Ishikawa (cell line): ENCODE measurements at regions not wholly inside any gene's neighbourhood (a gene's known extent, or its start where the extent isn't known, plus 50 kb on each side); places are given as distances from the start of the nearest gene placed in this dataset.

Experiments
- CEBPB ChIP-seq: IDR thresholded peaks from 2 replicates; pipeline ENCODE4 v1.6.1; 2012
- CREB1 ChIP-seq: IDR thresholded peaks from 2 replicates; pipeline ENCODE4 v1.6.1; 2012; ENCODE audit warnings: low read depth
- EGR1 ChIP-seq: IDR thresholded peaks from 2 replicates; pipeline ENCODE4 v1.6.1; 2012
- EP300 ChIP-seq: IDR thresholded peaks from 2 replicates; pipeline ENCODE4 v1.6.1; 2012; ENCODE audit warnings: borderline replicate concordance
- FOXM1 ChIP-seq: IDR thresholded peaks from 2 replicates; pipeline ENCODE4 v1.6.1; 2012; ENCODE audit warnings: low read depth, borderline replicate concordance
- NFIC ChIP-seq: IDR thresholded peaks from 2 replicates; pipeline ENCODE4 v1.6.1; 2012
- RAD21 ChIP-seq: IDR thresholded peaks from 2 replicates; pipeline ENCODE4 v1.6.1; 2012; ENCODE audit warnings: low read depth
- TAF1 ChIP-seq: IDR thresholded peaks from 2 replicates; pipeline ENCODE4 v1.6.1; 2012; ENCODE audit warnings: low read depth, mild to moderate bottlenecking
- TCF12 ChIP-seq: IDR thresholded peaks from 2 replicates; pipeline ENCODE4 v1.6.1; 2012; ENCODE audit warnings: low read depth
- TEAD4 ChIP-seq: IDR thresholded peaks from 2 replicates; pipeline ENCODE4 v1.6.1; 2012
- YY1 ChIP-seq: IDR thresholded peaks from 2 replicates; pipeline ENCODE4 v1.6.1; 2012; ENCODE audit warnings: low read depth
- ZBTB7A ChIP-seq: IDR thresholded peaks from 2 replicates; pipeline ENCODE4 v1.6.1; 2012; ENCODE audit warnings: low read depth
- TF ChIP-seq, protein P1 (sequence below): IDR thresholded peaks from 2 replicates; pipeline ENCODE4 v1.6.1; 2012
- TF ChIP-seq, protein P2 (sequence below): IDR thresholded peaks from 2 replicates; pipeline ENCODE4 v1.6.1; 2012; ENCODE audit warnings: low read depth, mild to moderate bottlenecking
- TF ChIP-seq, protein P3 (sequence below): IDR thresholded peaks from 2 replicates; pipeline ENCODE4 v1.6.1; 2012

DNA sequence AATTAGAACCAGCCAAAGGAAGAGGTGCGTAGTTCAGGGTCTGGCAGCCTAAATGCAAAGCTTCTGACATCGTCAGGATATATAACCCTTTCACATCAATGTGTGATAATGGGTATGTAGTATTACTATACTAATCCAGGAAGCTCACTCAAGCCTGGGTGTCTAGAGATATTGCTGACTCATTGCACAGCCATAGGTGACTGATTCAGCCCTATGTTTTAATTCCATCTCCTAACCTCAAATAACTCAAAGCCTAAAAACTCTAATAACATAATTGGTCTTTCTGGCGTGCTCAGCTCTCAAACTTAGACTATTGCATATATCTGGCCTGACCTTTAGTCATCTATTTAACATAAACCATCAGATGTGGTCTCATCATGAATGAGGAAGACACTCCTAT is 658.4 kb downstream of the TBC1D32 start:
- TF ChIP-seq EGR1 (no peak), RAD21 (no peak), ZBTB7A (no peak), EP300 (no peak), YY1 (no peak), CREB1 (no peak), TAF1 (no peak)
- TF ChIP-seq, protein P1, sequence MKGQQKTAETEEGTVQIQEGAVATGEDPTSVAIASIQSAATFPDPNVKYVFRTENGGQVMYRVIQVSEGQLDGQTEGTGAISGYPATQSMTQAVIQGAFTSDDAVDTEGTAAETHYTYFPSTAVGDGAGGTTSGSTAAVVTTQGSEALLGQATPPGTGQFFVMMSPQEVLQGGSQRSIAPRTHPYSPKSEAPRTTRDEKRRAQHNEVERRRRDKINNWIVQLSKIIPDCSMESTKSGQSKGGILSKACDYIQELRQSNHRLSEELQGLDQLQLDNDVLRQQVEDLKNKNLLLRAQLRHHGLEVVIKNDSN: no peak
- TF ChIP-seq, protein P2, sequence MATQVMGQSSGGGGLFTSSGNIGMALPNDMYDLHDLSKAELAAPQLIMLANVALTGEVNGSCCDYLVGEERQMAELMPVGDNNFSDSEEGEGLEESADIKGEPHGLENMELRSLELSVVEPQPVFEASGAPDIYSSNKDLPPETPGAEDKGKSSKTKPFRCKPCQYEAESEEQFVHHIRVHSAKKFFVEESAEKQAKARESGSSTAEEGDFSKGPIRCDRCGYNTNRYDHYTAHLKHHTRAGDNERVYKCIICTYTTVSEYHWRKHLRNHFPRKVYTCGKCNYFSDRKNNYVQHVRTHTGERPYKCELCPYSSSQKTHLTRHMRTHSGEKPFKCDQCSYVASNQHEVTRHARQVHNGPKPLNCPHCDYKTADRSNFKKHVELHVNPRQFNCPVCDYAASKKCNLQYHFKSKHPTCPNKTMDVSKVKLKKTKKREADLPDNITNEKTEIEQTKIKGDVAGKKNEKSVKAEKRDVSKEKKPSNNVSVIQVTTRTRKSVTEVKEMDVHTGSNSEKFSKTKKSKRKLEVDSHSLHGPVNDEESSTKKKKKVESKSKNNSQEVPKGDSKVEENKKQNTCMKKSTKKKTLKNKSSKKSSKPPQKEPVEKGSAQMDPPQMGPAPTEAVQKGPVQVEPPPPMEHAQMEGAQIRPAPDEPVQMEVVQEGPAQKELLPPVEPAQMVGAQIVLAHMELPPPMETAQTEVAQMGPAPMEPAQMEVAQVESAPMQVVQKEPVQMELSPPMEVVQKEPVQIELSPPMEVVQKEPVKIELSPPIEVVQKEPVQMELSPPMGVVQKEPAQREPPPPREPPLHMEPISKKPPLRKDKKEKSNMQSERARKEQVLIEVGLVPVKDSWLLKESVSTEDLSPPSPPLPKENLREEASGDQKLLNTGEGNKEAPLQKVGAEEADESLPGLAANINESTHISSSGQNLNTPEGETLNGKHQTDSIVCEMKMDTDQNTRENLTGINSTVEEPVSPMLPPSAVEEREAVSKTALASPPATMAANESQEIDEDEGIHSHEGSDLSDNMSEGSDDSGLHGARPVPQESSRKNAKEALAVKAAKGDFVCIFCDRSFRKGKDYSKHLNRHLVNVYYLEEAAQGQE: no peak

DNA sequence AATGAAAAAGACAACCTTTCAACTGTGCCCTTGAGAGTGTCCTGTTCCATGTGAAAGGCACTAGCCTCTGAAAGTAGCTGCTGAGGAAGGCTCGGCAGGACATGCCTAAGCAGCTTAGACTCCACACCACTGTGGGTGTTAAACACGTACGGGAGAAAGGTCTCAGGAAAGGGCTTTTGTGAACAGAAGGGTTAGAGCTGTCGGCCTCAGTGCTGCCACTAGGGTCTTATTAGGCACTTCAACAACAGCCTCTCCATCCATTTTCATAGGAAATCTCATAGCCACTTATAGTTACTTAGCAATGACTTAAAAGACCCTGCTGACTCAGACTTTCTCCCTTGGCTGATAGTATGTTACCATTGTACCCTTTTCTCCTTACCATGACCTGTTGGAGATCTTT is 662.8 kb downstream of the TBC1D32 start:
- TF ChIP-seq TCF12 (no peak), CEBPB (no peak), ZBTB7A (no peak), EGR1 (no peak), RAD21 (no peak), TAF1 (no peak), TEAD4 (no peak), YY1 (no peak), NFIC (no peak), CREB1 (no peak), FOXM1 (no peak), EP300 (no peak)
- TF ChIP-seq, protein P1: no peak
- TF ChIP-seq, protein P2: no peak
- TF ChIP-seq, protein P3, sequence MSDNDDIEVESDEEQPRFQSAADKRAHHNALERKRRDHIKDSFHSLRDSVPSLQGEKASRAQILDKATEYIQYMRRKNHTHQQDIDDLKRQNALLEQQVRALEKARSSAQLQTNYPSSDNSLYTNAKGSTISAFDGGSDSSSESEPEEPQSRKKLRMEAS: no peak

DNA sequence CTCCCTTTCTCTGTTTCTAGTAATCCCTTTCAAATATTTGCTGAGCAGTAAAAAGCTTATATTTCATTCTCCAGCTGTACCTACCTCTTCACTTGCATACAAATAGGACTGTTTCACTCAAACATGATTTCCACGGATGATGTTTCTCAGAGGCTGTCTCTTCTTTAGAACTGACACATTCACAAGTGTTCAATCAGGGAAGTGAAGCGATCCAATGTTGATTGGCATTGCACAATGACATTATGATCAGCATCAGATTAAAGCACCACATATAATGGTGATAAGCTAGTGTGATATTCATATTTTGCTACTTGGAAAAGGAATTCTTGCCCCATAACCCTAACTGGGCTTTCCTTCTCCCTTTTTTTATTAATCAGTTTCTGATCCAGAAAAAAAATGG is 681.8 kb downstream of the TBC1D32 start:
- TF ChIP-seq YY1 (no peak), CEBPB (no peak), EP300 (no peak), EGR1 (no peak), FOXM1 (no peak), TAF1 (no peak), TCF12 (no peak), TEAD4 (no peak), CREB1 (no peak), RAD21 (no peak), ZBTB7A (no peak), NFIC (no peak)
- TF ChIP-seq, protein P1: no peak
- TF ChIP-seq, protein P3: no peak
- TF ChIP-seq, protein P2: no peak

DNA sequence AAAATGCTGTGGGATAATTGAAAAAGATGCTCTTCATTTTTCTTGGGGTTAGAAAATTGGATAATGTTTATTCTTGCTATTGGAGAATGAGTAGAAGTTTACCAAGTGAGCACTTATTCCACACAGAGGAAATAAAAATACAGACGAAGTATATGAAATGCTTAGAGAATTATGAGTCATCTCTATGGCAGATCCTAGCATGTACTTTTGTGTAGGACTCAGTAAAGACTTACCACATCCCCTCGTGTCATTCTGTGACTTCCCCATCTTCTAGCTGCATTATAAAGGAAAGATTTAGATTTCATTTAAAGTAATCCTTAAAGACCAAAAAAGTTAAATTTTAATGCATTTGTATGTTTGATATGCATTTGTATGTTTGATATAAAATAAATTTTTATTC is 685.6 kb downstream of the TBC1D32 start:
- TF ChIP-seq TEAD4: no peak
- TF ChIP-seq EGR1: no peak
- no peak for TF ChIP-seq RAD21
- no peak for TF ChIP-seq NFIC
- TF ChIP-seq CREB1: no peak
- TF ChIP-seq TCF12: no peak
- TF ChIP-seq, protein P2: no peak
- TF ChIP-seq, protein P3: no peak
- no peak for TF ChIP-seq FOXM1
- no peak for TF ChIP-seq TAF1
- TF ChIP-seq, protein P1: no peak
